Mucosa of descending colon (tissue), 3 donors: ENCODE measurements at regions not wholly inside any gene's neighbourhood (a gene's known extent, or its start where the extent isn't known, plus 50 kb on each side); places are given as distances from the start of the nearest gene placed in this dataset.

Source experiments
- ATAC-seq: fragments of 200-7000 bp; cut with Tn5 transposase; one replicate; pipeline ENCODE4 v1.9.1; 2020; ENCODE audit warnings: mild to moderate bottlenecking, moderate library complexity
- DNase-seq, 3 donors: peaks; one replicate each; pipeline ENCODE4 v3.0.0-alpha.2; 2020
- H3K36me3 ChIP-seq: fragments of 200-600 bp; one replicate; pipeline ENCODE4 v1.8.0; 2021; ENCODE audit warnings: low read depth, mild to moderate bottlenecking
- H3K4me1 ChIP-seq: fragments of 200-600 bp; one replicate; pipeline ENCODE4 v1.8.0; 2021; ENCODE audit warnings: low read depth, mild to moderate bottlenecking
- H3K4me3 ChIP-seq: fragments of 200-600 bp; one replicate; pipeline ENCODE4 v1.8.0; 2021; ENCODE audit warnings: mild to moderate bottlenecking
- H3K9me3 ChIP-seq: fragments of 200-600 bp; one replicate; pipeline ENCODE4 v1.8.0; 2021; ENCODE audit warnings: mild to moderate bottlenecking
- intact Hi-C, 2 donors: fragments of 100-400 bp; cut with DNase I in 1 of 2; cut with micrococcal nuclease in 1 of 2; formaldehyde crosslinking; loops; one replicate each; pipeline versions ENCODE4 v1.11.0 to v1.11.1; 2022; cut with DNase I, micrococcal nuclease
- TF ChIP-seq, protein P1 (sequence below): fragments of 200-600 bp; IDR thresholded peaks from one replicate; pipeline ENCODE4 v1.8.0; 2022; ENCODE audit warnings: antibody characterized with exemption, mild to moderate bottlenecking
- donor health status: DM: no; HTN: no; CAD: no; lungs with moderate emphysema.
- donor health status: DM: no; HTN: no; CAD: no.
- donor health status: DM: no; HTN: yes; CAD: no.

DNA sequence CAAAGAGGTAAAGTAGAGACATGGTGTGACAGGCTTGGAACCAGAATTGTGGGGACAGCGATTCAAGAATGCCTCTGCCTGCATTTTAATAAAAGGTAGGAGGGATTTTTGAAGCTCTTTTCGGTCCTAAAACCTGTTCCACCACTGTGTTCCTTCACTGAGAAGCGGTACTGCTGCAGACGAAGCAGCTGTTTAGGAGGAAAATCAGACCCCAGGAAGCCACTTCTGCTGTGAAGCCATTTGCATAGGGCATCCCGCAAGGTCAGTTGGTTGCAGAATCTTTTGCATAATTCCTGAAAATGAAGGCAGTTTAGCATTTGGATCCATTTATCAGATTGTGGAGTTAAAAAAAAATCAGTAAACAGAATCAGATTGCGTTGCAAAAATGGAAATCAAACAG is 183.3 kb upstream of the PRKCQ start:
- intact Hi-C loops, result no loop called here
- TF ChIP-seq, protein P1, sequence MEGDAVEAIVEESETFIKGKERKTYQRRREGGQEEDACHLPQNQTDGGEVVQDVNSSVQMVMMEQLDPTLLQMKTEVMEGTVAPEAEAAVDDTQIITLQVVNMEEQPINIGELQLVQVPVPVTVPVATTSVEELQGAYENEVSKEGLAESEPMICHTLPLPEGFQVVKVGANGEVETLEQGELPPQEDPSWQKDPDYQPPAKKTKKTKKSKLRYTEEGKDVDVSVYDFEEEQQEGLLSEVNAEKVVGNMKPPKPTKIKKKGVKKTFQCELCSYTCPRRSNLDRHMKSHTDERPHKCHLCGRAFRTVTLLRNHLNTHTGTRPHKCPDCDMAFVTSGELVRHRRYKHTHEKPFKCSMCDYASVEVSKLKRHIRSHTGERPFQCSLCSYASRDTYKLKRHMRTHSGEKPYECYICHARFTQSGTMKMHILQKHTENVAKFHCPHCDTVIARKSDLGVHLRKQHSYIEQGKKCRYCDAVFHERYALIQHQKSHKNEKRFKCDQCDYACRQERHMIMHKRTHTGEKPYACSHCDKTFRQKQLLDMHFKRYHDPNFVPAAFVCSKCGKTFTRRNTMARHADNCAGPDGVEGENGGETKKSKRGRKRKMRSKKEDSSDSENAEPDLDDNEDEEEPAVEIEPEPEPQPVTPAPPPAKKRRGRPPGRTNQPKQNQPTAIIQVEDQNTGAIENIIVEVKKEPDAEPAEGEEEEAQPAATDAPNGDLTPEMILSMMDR, result no peak
- ATAC-seq (no peak), DNase-seq (no peak)
- no peaks in the 10 kb centered on the region for H3K36me3 ChIP-seq
- no peaks in the 10 kb centered on the region for H3K9me3 ChIP-seq
- H3K4me1 ChIP-seq, result peaks cover 7% of the 10 kb centered on the region
- H3K4me3 ChIP-seq, result no peak overlapping the region

GRCh38 chr10:6763001-6763400 is 182.9 kb upstream of the PRKCQ start:
- TF ChIP-seq, protein P1, result no peak
- Histone ChIP-seq H3K9me3 (no peaks in the 10 kb centered on the region), H3K36me3 (no peaks in the 10 kb centered on the region), H3K4me1 (peaks cover 7% of the 10 kb centered on the region), H3K4me3 (no peak overlapping the region)
- DNase-seq, result no peak
- no peak for ATAC-seq
- intact Hi-C loops, result no loop called here

- no peak for ATAC-seq
- no peaks in the 10 kb centered on the region for H3K9me3 ChIP-seq
- H3K36me3 ChIP-seq, result no peaks in the 10 kb centered on the region
- intact Hi-C loops, result no loop called here
- no peaks in the 10 kb centered on the region for H3K4me1 ChIP-seq
- TF ChIP-seq, protein P1, result no peak
- H3K4me3 ChIP-seq, result no peak overlapping the region
- no peak for DNase-seq
Observed at GRCh38 chr10:6759961-6760360, 179.9 kb upstream of the PRKCQ start.

GRCh38 chr10:6757158-6757557 is 177.1 kb upstream of the PRKCQ start:
- intact Hi-C loops, result no loop called here
- no peak for ATAC-seq
- DNase-seq, result no peak
- H3K4me1 ChIP-seq, result no peaks in the 10 kb centered on the region
- no peaks in the 10 kb centered on the region for H3K9me3 ChIP-seq
- TF ChIP-seq, protein P1, result no peak
- H3K36me3 ChIP-seq, result no peaks in the 10 kb centered on the region
- H3K4me3 ChIP-seq, result no peak overlapping the region

- intact Hi-C loops, result no loop called here
- ATAC-seq (no peak), DNase-seq (no peak)
Observed at GRCh38 chr10:6756716-6757115, 176.6 kb upstream of the PRKCQ start.

More at GRCh38 chr10:6756716-6757115, 176.6 kb upstream of the PRKCQ start:
- no peaks in the 10 kb centered on the region for H3K4me1 ChIP-seq
- no peaks in the 10 kb centered on the region for H3K36me3 ChIP-seq
- no peak overlapping the region for H3K4me3 ChIP-seq
- TF ChIP-seq, protein P1, result no peak
- no peaks in the 10 kb centered on the region for H3K9me3 ChIP-seq
